ENCODE measurements at regions not wholly inside any gene's neighbourhood (a gene's known extent, or its start where the extent isn't known, plus 50 kb on each side); places are given as distances from the start of the nearest gene placed in this dataset.

DNA sequence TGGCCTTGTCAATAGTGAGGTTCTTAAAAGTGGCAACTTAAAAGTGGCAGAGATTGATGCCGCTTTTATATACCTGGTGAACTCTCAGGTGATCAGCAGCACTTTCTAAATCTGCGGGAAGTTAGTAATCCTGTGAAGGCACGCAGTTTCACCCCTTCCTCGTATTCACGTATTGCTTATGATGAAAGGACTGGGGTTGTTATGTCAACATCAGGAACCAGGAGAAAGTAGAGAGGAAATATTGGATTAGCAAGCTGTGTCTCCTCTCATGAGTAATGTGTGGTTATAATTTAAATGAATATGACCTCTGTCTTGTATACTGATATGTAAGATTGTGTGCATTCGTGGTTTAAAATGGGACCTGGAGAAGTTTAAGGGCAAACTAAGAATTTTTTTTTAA lies 544.6 kb downstream of the SLITRK6 start:
- TF ChIP-seq, protein P1, sequence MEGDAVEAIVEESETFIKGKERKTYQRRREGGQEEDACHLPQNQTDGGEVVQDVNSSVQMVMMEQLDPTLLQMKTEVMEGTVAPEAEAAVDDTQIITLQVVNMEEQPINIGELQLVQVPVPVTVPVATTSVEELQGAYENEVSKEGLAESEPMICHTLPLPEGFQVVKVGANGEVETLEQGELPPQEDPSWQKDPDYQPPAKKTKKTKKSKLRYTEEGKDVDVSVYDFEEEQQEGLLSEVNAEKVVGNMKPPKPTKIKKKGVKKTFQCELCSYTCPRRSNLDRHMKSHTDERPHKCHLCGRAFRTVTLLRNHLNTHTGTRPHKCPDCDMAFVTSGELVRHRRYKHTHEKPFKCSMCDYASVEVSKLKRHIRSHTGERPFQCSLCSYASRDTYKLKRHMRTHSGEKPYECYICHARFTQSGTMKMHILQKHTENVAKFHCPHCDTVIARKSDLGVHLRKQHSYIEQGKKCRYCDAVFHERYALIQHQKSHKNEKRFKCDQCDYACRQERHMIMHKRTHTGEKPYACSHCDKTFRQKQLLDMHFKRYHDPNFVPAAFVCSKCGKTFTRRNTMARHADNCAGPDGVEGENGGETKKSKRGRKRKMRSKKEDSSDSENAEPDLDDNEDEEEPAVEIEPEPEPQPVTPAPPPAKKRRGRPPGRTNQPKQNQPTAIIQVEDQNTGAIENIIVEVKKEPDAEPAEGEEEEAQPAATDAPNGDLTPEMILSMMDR (IDR thresholded peaks at IDR 0.05), result no peak
- TF ChIP-seq EZH2phosphoT487 (IDR thresholded peaks at IDR 0.05), result no peak
